ENCODE measurements at regions not wholly inside any gene's neighbourhood (a gene's known extent, or its start where the extent isn't known, plus 50 kb on each side); places are given as distances from the start of the nearest gene placed in this dataset.

DNA sequence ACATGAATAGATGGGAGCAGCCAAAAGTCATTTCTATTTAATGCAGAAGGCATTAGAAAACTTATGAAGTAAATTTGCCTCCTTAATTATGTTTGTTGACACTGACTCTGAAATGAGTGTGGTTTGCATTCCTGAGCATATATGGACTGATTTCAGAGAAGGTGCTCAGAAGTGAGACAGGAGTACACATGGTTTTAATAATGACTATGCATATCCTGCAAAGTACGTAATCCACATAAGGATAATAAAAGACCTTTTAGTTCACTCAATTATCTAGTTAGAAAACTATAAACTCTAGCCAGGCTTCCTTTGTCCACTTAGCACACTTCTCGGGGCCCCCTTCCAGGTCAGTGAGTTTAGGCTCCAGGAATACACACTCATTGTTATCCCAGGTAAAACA lies 75.7 kb upstream of the SNX2 start:
- TF ChIP-seq ZSCAN16 (tag by site-specific recombination; IDR thresholded peaks at IDR 0.05) (no peak), YY1 (tag by site-specific recombination; IDR thresholded peaks at IDR 0.05) (no peak)
- TF ChIP-seq, protein P1, sequence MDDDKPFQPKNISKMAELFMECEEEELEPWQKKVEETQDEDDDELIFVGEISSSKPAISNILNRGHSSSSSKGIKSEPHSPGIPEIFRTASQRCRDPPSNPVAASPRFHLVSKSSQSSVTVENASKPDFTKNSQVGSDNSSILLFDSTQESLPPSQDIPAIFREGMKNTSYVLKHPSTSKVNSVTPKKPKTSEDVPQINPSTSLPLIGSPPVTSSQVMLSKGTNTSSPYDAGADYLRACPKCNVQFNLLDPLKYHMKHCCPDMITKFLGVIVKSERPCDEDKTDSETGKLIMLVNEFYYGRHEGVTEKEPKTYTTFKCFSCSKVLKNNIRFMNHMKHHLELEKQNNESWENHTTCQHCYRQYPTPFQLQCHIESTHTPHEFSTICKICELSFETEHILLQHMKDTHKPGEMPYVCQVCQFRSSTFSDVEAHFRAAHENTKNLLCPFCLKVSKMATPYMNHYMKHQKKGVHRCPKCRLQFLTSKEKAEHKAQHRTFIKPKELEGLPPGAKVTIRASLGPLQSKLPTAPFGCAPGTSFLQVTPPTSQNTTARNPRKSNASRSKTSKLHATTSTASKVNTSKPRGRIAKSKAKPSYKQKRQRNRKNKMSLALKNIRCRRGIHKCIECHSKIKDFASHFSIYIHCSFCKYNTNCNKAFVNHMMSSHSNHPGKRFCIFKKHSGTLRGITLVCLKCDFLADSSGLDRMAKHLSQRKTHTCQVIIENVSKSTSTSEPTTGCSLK (tag by site-specific recombination; IDR thresholded peaks at IDR 0.05): no peak

Measured in HEK293 (cell line).